PC-9 (cell line): ENCODE measurements at regions not wholly inside any gene's neighbourhood (a gene's known extent, or its start where the extent isn't known, plus 50 kb on each side); places are given as distances from the start of the nearest gene placed in this dataset.

ENCODE experiments used
- BruUV-seq: library from RNA; stranded (reverse); fragments of 400-500 nt; replicated peaks from 2 replicates; lab custom pipeline; 2021; lab: Mats Ljungman, UMichigan
- CTCF ChIA-PET: fragments of 300-600 bp; sonication (Branson Sonifier 250); formaldehyde crosslinking; loops from one replicate; lab custom pipeline; 2022; ENCODE audit warnings: antibody characterized with exemption; lab: Charles Lee
- POLR2A ChIA-PET: fragments of 300-600 bp; sonication (Branson Sonifier 250); formaldehyde crosslinking; loops from one replicate; lab custom pipeline; 2022; ENCODE audit warnings: antibody characterized with exemption; ENCODE audit not compliant: unreplicated experiment; lab: Charles Lee
- DNase-seq, 2 experiments: peaks; one replicate each; pipeline versions ENCODE4 v3.0.0 to v3.0.0-alpha.2; 2015 to 2022; ENCODE audit warnings: mixed read lengths in 1 of 2
- H2AFZ ChIP-seq: fragments of 200-600 bp; sonication (generic); 2 replicates; pipeline ENCODE4 v1.8.1; 2017; ENCODE audit warnings: antibody characterized with exemption
- H3F3A ChIP-seq: fragments of 200-600 bp; sonication (generic); 2 replicates; pipeline ENCODE4 v1.8.1; 2017; ENCODE audit warnings: antibody characterized with exemption, mild to moderate bottlenecking, low read depth; ENCODE audit not compliant: insufficient read depth
- H3K27ac ChIP-seq: fragments of 200-600 bp; sonication (generic); 2 replicates; pipeline ENCODE4 v1.6.1; 2016; ENCODE audit warnings: mixed run types
- H3K27me3 ChIP-seq: fragments of 200-600 bp; sonication (generic); 2 replicates; pipeline ENCODE4 v1.6.1; 2016; ENCODE audit warnings: low read depth, mixed run types; ENCODE audit not compliant: insufficient read depth
- H3K36me3 ChIP-seq: fragments of 200-600 bp; sonication (generic); 2 replicates; pipeline ENCODE4 v1.6.1; 2016; ENCODE audit warnings: low read depth, mixed run types
- H3K4me1 ChIP-seq: fragments of 200-600 bp; sonication (generic); replicated peaks from 2 replicates; pipeline ENCODE4 v1.6.1; 2016; ENCODE audit warnings: mixed run types; ENCODE audit not compliant: insufficient read depth
- H3K4me2 ChIP-seq: fragments of 200-600 bp; sonication (generic); 2 replicates; pipeline ENCODE4 v1.6.1; 2017; ENCODE audit warnings: mixed run types
- H3K4me3 ChIP-seq: fragments of 200-600 bp; sonication (generic); 2 replicates; pipeline ENCODE4 v1.6.1; 2016; ENCODE audit warnings: mixed run types
- H3K79me2 ChIP-seq: fragments of 200-600 bp; sonication (generic); 2 replicates; pipeline ENCODE4 v1.6.1; 2017; ENCODE audit warnings: low read depth, mixed run types
- H3K9me2 ChIP-seq: fragments of 200-600 bp; sonication (generic); 2 replicates; pipeline ENCODE4 v1.8.1; 2017; ENCODE audit warnings: mild to moderate bottlenecking; ENCODE audit not compliant: insufficient read depth
- H3K9me3 ChIP-seq: fragments of 200-600 bp; sonication (generic); 2 replicates; pipeline ENCODE4 v1.8.1; 2016; ENCODE audit warnings: low read depth; ENCODE audit not compliant: insufficient read depth
- H4K20me1 ChIP-seq: fragments of 200-600 bp; sonication (generic); 2 replicates; pipeline ENCODE4 v1.8.1; 2017; ENCODE audit not compliant: insufficient read depth
- EZH2 ChIP-seq: fragments of 200-600 bp; sonication (generic); IDR thresholded peaks from 2 replicates; pipeline ENCODE4 v1.8.0; 2017; ENCODE audit warnings: antibody characterized with exemption, low read depth
- intact Hi-C: fragments of 100-400 bp; cut with micrococcal nuclease; formaldehyde crosslinking; loops from one replicate; pipeline ENCODE4 v1.10.0; 2022; ENCODE audit not compliant: unreplicated experiment
- TF ChIP-seq, protein P1 (sequence below): fragments of 200-600 bp; sonication (generic); conservative IDR thresholded peaks from 2 replicates; pipeline ENCODE4 v1.6.1; 2017; ENCODE audit warnings: mixed run types, antibody characterized with exemption, mild to moderate bottlenecking, moderate library complexity

DNA sequence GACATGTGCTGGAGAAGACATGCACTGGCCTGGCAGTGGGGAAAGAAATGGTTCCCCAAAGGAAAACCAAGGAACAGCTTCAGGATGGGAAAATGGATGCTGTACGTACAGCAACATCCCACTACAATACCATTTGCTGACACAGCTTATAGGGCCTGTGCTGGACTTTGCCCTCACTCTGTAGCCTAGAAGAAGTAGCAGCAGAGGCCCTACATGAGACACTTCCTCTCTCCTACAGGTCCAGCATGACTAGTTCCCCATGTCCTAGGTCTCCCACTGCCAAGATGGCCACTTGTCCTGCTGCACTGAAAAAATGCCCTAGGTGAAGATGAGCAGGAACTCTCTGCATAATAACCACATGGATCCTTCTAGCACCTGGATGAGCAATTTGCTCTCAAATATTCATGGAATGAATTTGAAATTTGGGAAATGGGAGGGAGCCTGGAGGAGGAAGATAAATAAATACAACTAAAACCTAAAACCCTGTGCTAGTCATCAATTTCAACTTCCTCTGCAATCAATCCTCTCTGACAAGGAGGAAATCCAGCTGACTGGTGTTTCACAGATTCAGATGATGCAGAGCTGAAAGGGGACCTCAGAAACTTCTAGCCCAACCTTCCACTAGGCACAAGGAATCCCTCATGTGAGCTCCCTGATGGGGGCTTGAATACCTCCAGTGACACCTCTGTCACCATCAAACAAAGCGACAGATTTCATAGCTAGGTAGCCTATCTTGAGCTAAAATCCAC, 514.3 kb upstream of the PPP2R3A start:
- H3K9me3 ChIP-seq = no peaks in the 10 kb centered on the region
- no TSS peak for BruUV-seq
- no peaks in the 10 kb centered on the region for H3K4me1 ChIP-seq
- no peak overlapping the region for H3K4me2 ChIP-seq
- peaks cover 33% of the 10 kb centered on the region for H3K27me3 ChIP-seq
- H3K4me3 ChIP-seq = no peak overlapping the region
- intact Hi-C loops = no loop called here
- POLR2A ChIA-PET = no interaction called here
- no peaks in the 10 kb centered on the region for H4K20me1 ChIP-seq
- TF ChIP-seq, protein P1, sequence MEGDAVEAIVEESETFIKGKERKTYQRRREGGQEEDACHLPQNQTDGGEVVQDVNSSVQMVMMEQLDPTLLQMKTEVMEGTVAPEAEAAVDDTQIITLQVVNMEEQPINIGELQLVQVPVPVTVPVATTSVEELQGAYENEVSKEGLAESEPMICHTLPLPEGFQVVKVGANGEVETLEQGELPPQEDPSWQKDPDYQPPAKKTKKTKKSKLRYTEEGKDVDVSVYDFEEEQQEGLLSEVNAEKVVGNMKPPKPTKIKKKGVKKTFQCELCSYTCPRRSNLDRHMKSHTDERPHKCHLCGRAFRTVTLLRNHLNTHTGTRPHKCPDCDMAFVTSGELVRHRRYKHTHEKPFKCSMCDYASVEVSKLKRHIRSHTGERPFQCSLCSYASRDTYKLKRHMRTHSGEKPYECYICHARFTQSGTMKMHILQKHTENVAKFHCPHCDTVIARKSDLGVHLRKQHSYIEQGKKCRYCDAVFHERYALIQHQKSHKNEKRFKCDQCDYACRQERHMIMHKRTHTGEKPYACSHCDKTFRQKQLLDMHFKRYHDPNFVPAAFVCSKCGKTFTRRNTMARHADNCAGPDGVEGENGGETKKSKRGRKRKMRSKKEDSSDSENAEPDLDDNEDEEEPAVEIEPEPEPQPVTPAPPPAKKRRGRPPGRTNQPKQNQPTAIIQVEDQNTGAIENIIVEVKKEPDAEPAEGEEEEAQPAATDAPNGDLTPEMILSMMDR = no peak
- TF ChIP-seq EZH2 = no peak
- no peak for DNase-seq
- H3K9me2 ChIP-seq = no peaks in the 10 kb centered on the region
- no peak overlapping the region for H2AFZ ChIP-seq
- H3K36me3 ChIP-seq = no peaks in the 10 kb centered on the region
- H3K27ac ChIP-seq = no peak overlapping the region
- CTCF ChIA-PET = no interaction called here
- no peaks in the 10 kb centered on the region for H3K79me2 ChIP-seq
- no peaks in the 10 kb centered on the region for H3F3A ChIP-seq

DNA sequence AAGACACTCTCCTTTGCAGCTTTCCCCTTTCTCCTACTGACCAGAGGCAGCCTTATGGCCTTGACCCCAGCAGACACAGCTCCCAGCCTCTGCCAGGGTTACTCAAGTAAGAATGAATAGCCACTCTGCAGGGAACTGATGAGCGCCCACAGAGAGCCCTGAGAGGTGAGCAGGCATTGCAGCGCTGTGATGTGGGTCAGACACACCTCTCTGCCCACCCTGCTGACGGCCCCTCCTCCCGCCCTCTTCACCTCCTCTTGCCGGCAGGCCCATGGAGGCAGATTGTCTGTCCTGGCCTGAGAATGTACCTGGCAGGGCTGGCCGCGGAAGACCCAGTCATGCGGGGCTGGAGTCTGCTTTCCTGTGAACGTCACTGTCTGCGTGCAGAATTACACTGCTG, 512.6 kb upstream of the PPP2R3A start:
- TF ChIP-seq EZH2 = no peak
- TF ChIP-seq, protein P1 = no peak
- Histone ChIP-seq H3K27ac (no peak overlapping the region), H4K20me1 (no peaks in the 10 kb centered on the region), H3K4me3 (no peak overlapping the region), H3K9me2 (no peaks in the 10 kb centered on the region), H3K4me1 (no peaks in the 10 kb centered on the region), H3K27me3 (peaks cover 45% of the 10 kb centered on the region), H3K9me3 (no peaks in the 10 kb centered on the region), H2AFZ (no peak overlapping the region), H3K4me2 (no peak overlapping the region), H3K36me3 (no peaks in the 10 kb centered on the region), H3F3A (no peaks in the 10 kb centered on the region), H3K79me2 (no peaks in the 10 kb centered on the region)
- intact Hi-C loops = no loop called here
- no TSS peak for BruUV-seq
- no peak for DNase-seq
- POLR2A ChIA-PET = no interaction called here
- CTCF ChIA-PET = no interaction called here

DNA sequence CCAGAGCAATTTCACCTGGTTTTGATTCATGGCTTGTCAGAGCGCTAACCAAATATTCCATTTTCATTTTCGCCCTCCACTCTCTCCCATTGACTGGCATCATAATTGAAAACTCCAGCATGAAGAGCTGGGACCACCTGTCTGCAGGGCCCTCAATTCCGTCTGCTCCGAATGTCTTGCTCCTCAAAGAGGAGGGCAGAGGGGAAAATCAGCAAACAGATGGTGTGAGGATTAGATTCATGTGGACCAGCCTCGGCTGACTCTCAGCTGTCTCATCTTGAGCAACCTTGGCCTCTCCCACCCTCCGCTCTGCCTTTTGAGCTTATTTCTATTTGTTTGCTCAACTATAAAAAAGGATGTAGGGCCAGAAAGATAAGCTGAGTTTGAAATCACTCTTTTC, 512.2 kb upstream of the PPP2R3A start:
- Histone ChIP-seq H3K4me1 (no peaks in the 10 kb centered on the region), H3F3A (no peaks in the 10 kb centered on the region), H3K79me2 (no peaks in the 10 kb centered on the region), H3K36me3 (no peaks in the 10 kb centered on the region), H4K20me1 (no peaks in the 10 kb centered on the region), H3K4me2 (no peak overlapping the region), H3K9me2 (no peaks in the 10 kb centered on the region), H2AFZ (no peak overlapping the region), H3K27me3 (peaks cover 50% of the 10 kb centered on the region), H3K27ac (no peak overlapping the region), H3K4me3 (no peak overlapping the region), H3K9me3 (no peaks in the 10 kb centered on the region)
- BruUV-seq = no TSS peak
- POLR2A ChIA-PET = no interaction called here
- DNase-seq = no peak
- CTCF ChIA-PET = no interaction called here
- TF ChIP-seq EZH2 = no peak
- TF ChIP-seq, protein P1 = no peak
- intact Hi-C loops = no loop called here
